Mesothelial cell of epicardium (in vitro differentiated cells): ENCODE measurements at regions not wholly inside any gene's neighbourhood (a gene's known extent, or its start where the extent isn't known, plus 50 kb on each side); places are given as distances from the start of the nearest gene placed in this dataset.

Source experiments
- DNase-seq, 2 experiments: peaks; one replicate each; pipeline ENCODE4 v3.0.0; 2021; ENCODE audit warnings: low spot score in 2 of 2; ENCODE audit not compliant: unreplicated experiment in 2 of 2
- H3K27ac Mint-ChIP-seq: 2 replicates; pipeline ENCODE4 v1.8.0; 2021; ENCODE audit warnings: mixed read lengths
- H3K27me3 Mint-ChIP-seq: 2 replicates; pipeline ENCODE4 v1.8.0; 2021; ENCODE audit warnings: low read depth, mixed read lengths
- H3K36me3 Mint-ChIP-seq: 2 replicates; pipeline ENCODE4 v1.8.0; 2021; ENCODE audit warnings: mixed read lengths
- H3K4me1 Mint-ChIP-seq: 2 replicates; pipeline ENCODE4 v1.8.0; 2021; ENCODE audit warnings: mixed read lengths
- H3K4me3 Mint-ChIP-seq: 2 replicates; pipeline ENCODE4 v1.8.0; 2021; ENCODE audit warnings: mild to moderate bottlenecking, moderate library complexity, mixed read lengths
- H3K9me3 Mint-ChIP-seq: 2 replicates; pipeline ENCODE4 v1.8.0; 2021; ENCODE audit warnings: mixed read lengths
- TF ChIP-seq, protein P1 (sequence below): fragments of 200-600 bp; sonication (generic); IDR thresholded peaks from one replicate; pipeline ENCODE4 v1.5.0; 2021; ENCODE audit warnings: antibody characterized with exemption; ENCODE audit not compliant: unreplicated experiment

DNA sequence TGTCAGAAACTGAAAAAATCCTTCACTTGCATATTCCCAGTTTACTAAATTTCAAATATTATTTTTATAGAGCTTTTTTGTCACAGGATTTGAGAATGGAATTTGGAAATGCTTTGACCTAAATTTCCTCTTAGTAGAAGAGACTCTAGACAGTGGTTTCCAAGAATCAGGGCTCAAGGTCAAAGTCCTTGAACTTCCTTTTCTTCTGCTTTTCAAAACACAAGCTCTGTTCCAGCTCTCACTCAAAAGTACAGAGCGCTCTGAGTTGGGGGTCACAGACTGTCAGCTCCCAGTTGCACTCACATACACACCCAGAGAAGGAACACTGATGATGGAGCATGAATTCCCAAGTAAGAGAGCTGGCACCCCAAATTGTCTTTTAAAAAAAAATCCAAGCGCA lies 394.2 kb downstream of the MLLT3 start:
- peaks cover 2% of the 10 kb centered on the region for H3K27me3 Mint-ChIP-seq
- no peak overlapping the region for H3K27ac Mint-ChIP-seq
- TF ChIP-seq, protein P1, sequence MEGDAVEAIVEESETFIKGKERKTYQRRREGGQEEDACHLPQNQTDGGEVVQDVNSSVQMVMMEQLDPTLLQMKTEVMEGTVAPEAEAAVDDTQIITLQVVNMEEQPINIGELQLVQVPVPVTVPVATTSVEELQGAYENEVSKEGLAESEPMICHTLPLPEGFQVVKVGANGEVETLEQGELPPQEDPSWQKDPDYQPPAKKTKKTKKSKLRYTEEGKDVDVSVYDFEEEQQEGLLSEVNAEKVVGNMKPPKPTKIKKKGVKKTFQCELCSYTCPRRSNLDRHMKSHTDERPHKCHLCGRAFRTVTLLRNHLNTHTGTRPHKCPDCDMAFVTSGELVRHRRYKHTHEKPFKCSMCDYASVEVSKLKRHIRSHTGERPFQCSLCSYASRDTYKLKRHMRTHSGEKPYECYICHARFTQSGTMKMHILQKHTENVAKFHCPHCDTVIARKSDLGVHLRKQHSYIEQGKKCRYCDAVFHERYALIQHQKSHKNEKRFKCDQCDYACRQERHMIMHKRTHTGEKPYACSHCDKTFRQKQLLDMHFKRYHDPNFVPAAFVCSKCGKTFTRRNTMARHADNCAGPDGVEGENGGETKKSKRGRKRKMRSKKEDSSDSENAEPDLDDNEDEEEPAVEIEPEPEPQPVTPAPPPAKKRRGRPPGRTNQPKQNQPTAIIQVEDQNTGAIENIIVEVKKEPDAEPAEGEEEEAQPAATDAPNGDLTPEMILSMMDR: no peak
- H3K4me1 Mint-ChIP-seq: no peaks in the 10 kb centered on the region
- peaks cover 12% of the 10 kb centered on the region for H3K9me3 Mint-ChIP-seq
- no peaks in the 10 kb centered on the region for H3K36me3 Mint-ChIP-seq
- H3K4me3 Mint-ChIP-seq: no peak overlapping the region
- no peak for DNase-seq

GRCh38 chr9:20227166-20227874 lies 395.0 kb downstream of the MLLT3 start:
- DNase-seq: no peak
- Mint-ChIP-seq H3K27me3 (peaks cover 2% of the 10 kb centered on the region), H3K27ac (no peak overlapping the region), H3K4me3 (no peak overlapping the region), H3K4me1 (no peaks in the 10 kb centered on the region), H3K36me3 (no peaks in the 10 kb centered on the region), H3K9me3 (peaks cover 7% of the 10 kb centered on the region)
- TF ChIP-seq, protein P1: no peak

GRCh38 chr9:20226345-20226744 lies 396.0 kb downstream of the MLLT3 start:
- no peak overlapping the region for H3K27ac Mint-ChIP-seq
- DNase-seq: no peak

DNA sequence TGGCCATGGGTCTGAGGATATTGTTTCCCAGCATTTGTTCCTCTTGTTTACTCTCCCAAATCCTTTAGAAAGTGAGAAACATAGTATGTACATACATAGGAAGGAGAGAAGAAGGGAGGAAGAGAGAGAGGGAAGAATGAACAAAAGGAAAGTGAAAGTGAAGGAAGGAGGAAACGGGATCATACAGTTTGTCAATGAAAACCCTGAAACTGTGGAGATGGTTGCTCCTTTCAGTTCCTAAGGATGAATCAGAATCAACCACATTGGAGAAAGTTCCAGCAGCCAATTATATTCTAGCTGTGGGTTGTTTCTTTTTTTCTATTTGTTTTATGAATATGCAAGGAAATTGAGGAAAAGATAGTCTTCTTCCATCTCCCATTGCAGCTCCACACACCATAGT lies 396.5 kb downstream of the MLLT3 start:
- H3K27me3 Mint-ChIP-seq: peaks cover 2% of the 10 kb centered on the region
- no peaks in the 10 kb centered on the region for H3K36me3 Mint-ChIP-seq
- H3K4me1 Mint-ChIP-seq: peaks cover 6% of the 10 kb centered on the region
- H3K9me3 Mint-ChIP-seq: peaks cover 1% of the 10 kb centered on the region
- H3K27ac Mint-ChIP-seq: no peak overlapping the region
- no peak for DNase-seq
- TF ChIP-seq, protein P1: no peak
- no peak overlapping the region for H3K4me3 Mint-ChIP-seq

More at GRCh38 chr9:20226345-20226744, 396.0 kb downstream of the MLLT3 start:
- TF ChIP-seq, protein P1: no peak
- H3K4me3 Mint-ChIP-seq: no peak overlapping the region
- H3K9me3 Mint-ChIP-seq: peaks cover 5% of the 10 kb centered on the region
- H3K27me3 Mint-ChIP-seq: peaks cover 2% of the 10 kb centered on the region
- H3K4me1 Mint-ChIP-seq: peaks cover under 1% of the 10 kb centered on the region
- H3K36me3 Mint-ChIP-seq: no peaks in the 10 kb centered on the region

GRCh38 chr9:20224756-20225155 lies 397.5 kb downstream of the MLLT3 start:
- Mint-ChIP-seq H3K9me3 (no peaks in the 10 kb centered on the region), H3K4me1 (peaks cover 10% of the 10 kb centered on the region), H3K36me3 (no peaks in the 10 kb centered on the region), H3K27ac (no peak overlapping the region), H3K4me3 (no peak overlapping the region), H3K27me3 (peaks cover 2% of the 10 kb centered on the region)
- TF ChIP-seq, protein P1: no peak
- DNase-seq: no peak
